Transverse colon (tissue), 4 donors: ENCODE measurements at regions not wholly inside any gene's neighbourhood (a gene's known extent, or its start where the extent isn't known, plus 50 kb on each side); places are given as distances from the start of the nearest gene placed in this dataset.

Experiments
- POLR2A ChIP-seq: fragments of 450-650 bp; IDR thresholded peaks from one replicate; pipeline ENCODE4 v1.6.1; 2016; ENCODE audit warnings: antibody characterized with exemption, mild to moderate bottlenecking, moderate library complexity
- POLR2AphosphoS5 ChIP-seq, 3 donors: sonication (generic); formaldehyde crosslinking; IDR thresholded peaks; one replicate each; pipeline ENCODE4 v1.6.1; 2016; ENCODE audit warnings: antibody characterized with exemption in 3 of 3
- TF ChIP-seq, protein P1 (sequence below), 5 experiments: fragments of 200-600 bp in 3 of 5; fragments of 450-650 bp in 2 of 5; sonication (generic) in 3 of 5; IDR thresholded peaks; 1 replicate in 2 of 5; 2 replicates in 3 of 5; pipeline ENCODE4 v1.5.1; 2016 to 2017; ENCODE audit warnings: antibody characterized with exemption in 5 of 5, inconsistent platforms in 3 of 5, mild to moderate bottlenecking in 2 of 5, moderate library complexity in 1 of 5

DNA sequence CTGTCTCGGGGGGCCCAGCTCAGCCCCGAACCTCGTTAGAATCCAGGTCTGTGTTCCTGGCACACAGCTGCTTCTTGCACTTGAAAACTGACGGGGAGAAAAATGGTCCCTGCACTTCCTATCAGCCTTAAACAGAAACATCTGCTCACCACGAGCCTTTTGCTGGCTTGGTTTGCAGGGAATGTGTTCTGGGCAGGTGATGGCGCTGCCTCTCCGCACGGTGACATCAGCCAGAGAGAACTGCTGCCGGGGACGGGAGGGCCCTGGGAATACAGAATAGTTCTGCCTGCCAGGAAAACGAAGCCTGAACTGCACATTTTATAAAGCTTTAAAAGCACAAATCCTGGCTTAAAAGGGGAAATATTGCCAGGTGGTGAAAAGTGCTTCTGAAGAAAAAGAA, 622.5 kb downstream of the TYW1 start:
- TF ChIP-seq, protein P1, sequence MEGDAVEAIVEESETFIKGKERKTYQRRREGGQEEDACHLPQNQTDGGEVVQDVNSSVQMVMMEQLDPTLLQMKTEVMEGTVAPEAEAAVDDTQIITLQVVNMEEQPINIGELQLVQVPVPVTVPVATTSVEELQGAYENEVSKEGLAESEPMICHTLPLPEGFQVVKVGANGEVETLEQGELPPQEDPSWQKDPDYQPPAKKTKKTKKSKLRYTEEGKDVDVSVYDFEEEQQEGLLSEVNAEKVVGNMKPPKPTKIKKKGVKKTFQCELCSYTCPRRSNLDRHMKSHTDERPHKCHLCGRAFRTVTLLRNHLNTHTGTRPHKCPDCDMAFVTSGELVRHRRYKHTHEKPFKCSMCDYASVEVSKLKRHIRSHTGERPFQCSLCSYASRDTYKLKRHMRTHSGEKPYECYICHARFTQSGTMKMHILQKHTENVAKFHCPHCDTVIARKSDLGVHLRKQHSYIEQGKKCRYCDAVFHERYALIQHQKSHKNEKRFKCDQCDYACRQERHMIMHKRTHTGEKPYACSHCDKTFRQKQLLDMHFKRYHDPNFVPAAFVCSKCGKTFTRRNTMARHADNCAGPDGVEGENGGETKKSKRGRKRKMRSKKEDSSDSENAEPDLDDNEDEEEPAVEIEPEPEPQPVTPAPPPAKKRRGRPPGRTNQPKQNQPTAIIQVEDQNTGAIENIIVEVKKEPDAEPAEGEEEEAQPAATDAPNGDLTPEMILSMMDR (IDR thresholded peaks at IDR 0.05) = no peak
- no peak for TF ChIP-seq POLR2A
- TF ChIP-seq POLR2AphosphoS5 (IDR thresholded peaks at IDR 0.05) = no peak
